ENCODE measurements at regions not wholly inside any gene's neighbourhood (a gene's known extent, or its start where the extent isn't known, plus 50 kb on each side); places are given as distances from the start of the nearest gene placed in this dataset.

DNA sequence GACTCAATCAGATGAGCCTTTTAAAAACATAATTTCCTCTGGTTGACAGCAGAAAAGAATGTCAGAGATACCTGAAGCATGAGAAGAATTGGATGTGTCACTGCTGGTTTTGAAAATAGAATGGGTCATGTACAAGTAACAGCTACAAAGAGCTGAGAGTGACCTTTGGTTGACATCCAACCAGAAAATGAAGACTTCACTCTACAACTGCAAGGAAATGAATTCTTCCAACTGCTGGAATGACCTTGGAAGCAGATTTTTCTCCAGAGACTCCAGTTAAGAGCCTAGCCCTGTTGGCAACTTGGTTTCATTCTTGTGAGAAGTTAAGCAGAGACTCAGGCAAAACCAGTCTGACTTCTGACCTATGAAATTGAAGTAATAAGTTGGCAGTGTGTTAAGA lies 505.9 kb downstream of the SLC16A7 start:
- TF ChIP-seq, protein P1, sequence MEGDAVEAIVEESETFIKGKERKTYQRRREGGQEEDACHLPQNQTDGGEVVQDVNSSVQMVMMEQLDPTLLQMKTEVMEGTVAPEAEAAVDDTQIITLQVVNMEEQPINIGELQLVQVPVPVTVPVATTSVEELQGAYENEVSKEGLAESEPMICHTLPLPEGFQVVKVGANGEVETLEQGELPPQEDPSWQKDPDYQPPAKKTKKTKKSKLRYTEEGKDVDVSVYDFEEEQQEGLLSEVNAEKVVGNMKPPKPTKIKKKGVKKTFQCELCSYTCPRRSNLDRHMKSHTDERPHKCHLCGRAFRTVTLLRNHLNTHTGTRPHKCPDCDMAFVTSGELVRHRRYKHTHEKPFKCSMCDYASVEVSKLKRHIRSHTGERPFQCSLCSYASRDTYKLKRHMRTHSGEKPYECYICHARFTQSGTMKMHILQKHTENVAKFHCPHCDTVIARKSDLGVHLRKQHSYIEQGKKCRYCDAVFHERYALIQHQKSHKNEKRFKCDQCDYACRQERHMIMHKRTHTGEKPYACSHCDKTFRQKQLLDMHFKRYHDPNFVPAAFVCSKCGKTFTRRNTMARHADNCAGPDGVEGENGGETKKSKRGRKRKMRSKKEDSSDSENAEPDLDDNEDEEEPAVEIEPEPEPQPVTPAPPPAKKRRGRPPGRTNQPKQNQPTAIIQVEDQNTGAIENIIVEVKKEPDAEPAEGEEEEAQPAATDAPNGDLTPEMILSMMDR (IDR thresholded peaks at IDR 0.05; ENCODE audit: low read depth, low read length, poor library complexity, severe bottlenecking): no peak
- TF ChIP-seq EZH2phosphoT487 (IDR thresholded peaks at IDR 0.05; ENCODE audit: borderline replicate concordance, low read length): no peak

Measured in DOHH2 (cell line).